PFSK-1 (cell line): ENCODE measurements at regions not wholly inside any gene's neighbourhood (a gene's known extent, or its start where the extent isn't known, plus 50 kb on each side); places are given as distances from the start of the nearest gene placed in this dataset.

Experiments used
- FOXP2 ChIP-seq: optimal IDR thresholded peaks from 2 replicates; pipeline ENCODE3; 2011; ENCODE audit warnings: borderline replicate concordance, control low read depth, inconsistent platforms; ENCODE audit not compliant: insufficient read depth; ENCODE audit errors: extremely low read length, extremely low read depth
- POLR2AphosphoS5 ChIP-seq: IDR thresholded peaks from 2 replicates; pipeline ENCODE4 v1.6.1; 2012; ENCODE audit warnings: low read depth, mild to moderate bottlenecking, control low read depth, low read length, moderate library complexity
- SIN3A ChIP-seq: IDR thresholded peaks from 2 replicates; pipeline ENCODE4 v1.6.1; 2012; ENCODE audit warnings: mild to moderate bottlenecking, low read length, moderate library complexity, borderline replicate concordance; ENCODE audit not compliant: insufficient read depth
- TAF1 ChIP-seq: IDR thresholded peaks from 2 replicates; pipeline ENCODE4 v1.6.1; 2012; ENCODE audit warnings: low read length, control low read depth, borderline replicate concordance; ENCODE audit not compliant: insufficient read depth
- TF ChIP-seq, protein P1 (sequence below), 2 experiments: IDR thresholded peaks; 2 replicates each; pipeline versions ENCODE4 v1.6.1 to v1.8.0; 2011 to 2012; ENCODE audit warnings: low read depth in 2 of 2, low read length in 2 of 2, control low read depth in 1 of 2, inconsistent platforms in 1 of 2, mild to moderate bottlenecking in 1 of 2, moderate library complexity in 1 of 2; ENCODE audit not compliant: insufficient read depth in 1 of 2

DNA sequence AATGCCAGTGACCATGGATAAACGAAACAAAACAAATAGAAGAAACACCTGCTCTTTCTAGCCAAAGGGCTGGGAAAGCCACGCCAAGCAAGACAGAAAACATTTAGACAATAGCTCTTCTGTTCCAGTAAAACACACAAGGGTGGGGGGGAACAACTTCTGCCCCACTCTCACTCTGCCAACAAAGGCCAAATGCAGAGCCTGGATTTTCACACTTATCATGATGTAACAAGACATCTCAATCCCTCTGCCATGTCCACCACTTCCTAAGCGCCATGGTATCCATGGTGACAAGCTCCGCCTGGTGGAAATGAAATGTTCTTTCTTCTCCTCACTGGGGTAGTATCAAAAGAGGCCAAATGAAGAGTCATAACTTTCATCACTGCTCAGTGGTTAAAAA lies 60.6 kb downstream of the DRD1 start:
- no peak for TF ChIP-seq FOXP2
- TF ChIP-seq, protein P1, sequence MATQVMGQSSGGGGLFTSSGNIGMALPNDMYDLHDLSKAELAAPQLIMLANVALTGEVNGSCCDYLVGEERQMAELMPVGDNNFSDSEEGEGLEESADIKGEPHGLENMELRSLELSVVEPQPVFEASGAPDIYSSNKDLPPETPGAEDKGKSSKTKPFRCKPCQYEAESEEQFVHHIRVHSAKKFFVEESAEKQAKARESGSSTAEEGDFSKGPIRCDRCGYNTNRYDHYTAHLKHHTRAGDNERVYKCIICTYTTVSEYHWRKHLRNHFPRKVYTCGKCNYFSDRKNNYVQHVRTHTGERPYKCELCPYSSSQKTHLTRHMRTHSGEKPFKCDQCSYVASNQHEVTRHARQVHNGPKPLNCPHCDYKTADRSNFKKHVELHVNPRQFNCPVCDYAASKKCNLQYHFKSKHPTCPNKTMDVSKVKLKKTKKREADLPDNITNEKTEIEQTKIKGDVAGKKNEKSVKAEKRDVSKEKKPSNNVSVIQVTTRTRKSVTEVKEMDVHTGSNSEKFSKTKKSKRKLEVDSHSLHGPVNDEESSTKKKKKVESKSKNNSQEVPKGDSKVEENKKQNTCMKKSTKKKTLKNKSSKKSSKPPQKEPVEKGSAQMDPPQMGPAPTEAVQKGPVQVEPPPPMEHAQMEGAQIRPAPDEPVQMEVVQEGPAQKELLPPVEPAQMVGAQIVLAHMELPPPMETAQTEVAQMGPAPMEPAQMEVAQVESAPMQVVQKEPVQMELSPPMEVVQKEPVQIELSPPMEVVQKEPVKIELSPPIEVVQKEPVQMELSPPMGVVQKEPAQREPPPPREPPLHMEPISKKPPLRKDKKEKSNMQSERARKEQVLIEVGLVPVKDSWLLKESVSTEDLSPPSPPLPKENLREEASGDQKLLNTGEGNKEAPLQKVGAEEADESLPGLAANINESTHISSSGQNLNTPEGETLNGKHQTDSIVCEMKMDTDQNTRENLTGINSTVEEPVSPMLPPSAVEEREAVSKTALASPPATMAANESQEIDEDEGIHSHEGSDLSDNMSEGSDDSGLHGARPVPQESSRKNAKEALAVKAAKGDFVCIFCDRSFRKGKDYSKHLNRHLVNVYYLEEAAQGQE (IDR thresholded peaks at IDR 0.05; ENCODE audit: insufficient read depth in 1 of 2, low read depth in 2 of 2, low read length in 2 of 2): no peak
- TF ChIP-seq SIN3A: no peak
- TF ChIP-seq TAF1: no peak
- no peak for TF ChIP-seq POLR2AphosphoS5

DNA sequence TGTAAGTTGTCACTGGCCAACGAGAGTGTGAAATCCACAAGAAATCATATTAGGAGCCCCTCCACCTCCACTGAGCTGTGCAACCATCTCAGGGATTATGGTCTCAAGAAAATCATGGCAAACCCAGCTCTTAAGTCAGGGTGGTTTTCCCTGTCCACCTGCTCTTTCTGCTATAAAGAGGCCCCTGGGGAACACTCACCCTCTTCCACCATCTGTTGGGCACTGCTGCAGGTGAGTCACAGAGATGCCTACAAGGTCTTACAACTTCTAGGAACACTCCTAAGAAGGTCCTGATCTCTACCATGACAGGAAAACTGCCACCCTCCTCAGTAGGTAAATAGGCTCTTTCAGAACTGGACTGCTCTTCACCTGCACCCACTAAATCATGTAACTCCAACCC lies 61.8 kb downstream of the DRD1 start:
- TF ChIP-seq, protein P1 (IDR thresholded peaks at IDR 0.05; ENCODE audit: insufficient read depth in 1 of 2, low read depth in 2 of 2, low read length in 2 of 2): no peak
- TF ChIP-seq POLR2AphosphoS5 (no peak), TAF1 (no peak)

- TF ChIP-seq, protein P1 (IDR thresholded peaks at IDR 0.05; ENCODE audit: insufficient read depth in 1 of 2, low read depth in 2 of 2, low read length in 2 of 2): no peak
- TF ChIP-seq SIN3A (no peak), POLR2AphosphoS5 (no peak), TAF1 (no peak), FOXP2 (no peak)
Observed at GRCh38 chr5:175381130-175381529, 62.9 kb downstream of the DRD1 start.

- TF ChIP-seq TAF1: no peak
- no peak for TF ChIP-seq FOXP2
- no peak for TF ChIP-seq SIN3A
- TF ChIP-seq, protein P1 (IDR thresholded peaks at IDR 0.05; ENCODE audit: insufficient read depth in 1 of 2, low read depth in 2 of 2, low read length in 2 of 2): no peak
- TF ChIP-seq POLR2AphosphoS5: no peak
Observed at GRCh38 chr5:175380701-175381100, 63.3 kb downstream of the DRD1 start.

DNA sequence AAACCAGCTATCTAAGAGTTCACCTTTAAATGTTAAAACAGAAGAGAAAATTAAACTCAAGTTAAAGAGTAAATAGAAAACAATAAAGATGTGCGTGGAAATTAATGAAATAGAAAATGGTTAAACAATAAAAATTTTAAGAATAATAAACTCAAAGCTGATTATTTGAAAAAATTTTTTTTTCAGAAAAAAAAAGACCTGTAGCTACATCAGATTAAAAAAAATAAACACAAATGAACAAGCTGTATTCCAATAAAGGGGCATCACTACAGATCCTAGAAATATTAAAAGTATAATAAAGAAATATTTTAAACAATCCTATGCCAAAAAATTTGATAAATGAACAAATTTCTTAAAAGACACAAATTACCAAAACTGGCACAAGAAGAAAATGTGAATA lies 64.1 kb downstream of the DRD1 start:
- no peak for TF ChIP-seq SIN3A
- TF ChIP-seq, protein P1 (IDR thresholded peaks at IDR 0.05; ENCODE audit: insufficient read depth in 1 of 2, low read depth in 2 of 2, low read length in 2 of 2): no peak
- TF ChIP-seq FOXP2: no peak
- TF ChIP-seq TAF1: no peak
- no peak for TF ChIP-seq POLR2AphosphoS5
